Lower lobe of right lung (tissue), 2 donors: ENCODE measurements at regions not wholly inside any gene's neighbourhood (a gene's known extent, or its start where the extent isn't known, plus 50 kb on each side); places are given as distances from the start of the nearest gene placed in this dataset.

Experiments used
- ATAC-seq, 2 donors: fragments of 200-7000 bp; cut with Tn5 transposase; one replicate each; pipeline ENCODE4 v1.9.1; 2020 to 2022; ENCODE audit warnings: mild to moderate bottlenecking in 2 of 2, moderate library complexity in 2 of 2
- DNase-seq: peaks from one replicate; pipeline ENCODE4 v3.0.0-alpha.2; 2020
- H3K27ac ChIP-seq: fragments of 200-600 bp; one replicate; pipeline ENCODE4 v1.8.0; 2022
- H3K27me3 ChIP-seq: fragments of 200-600 bp; one replicate; pipeline ENCODE4 v1.8.0; 2022; ENCODE audit warnings: low read depth
- H3K36me3 ChIP-seq: fragments of 200-600 bp; one replicate; pipeline ENCODE4 v1.8.0; 2022; ENCODE audit warnings: mild to moderate bottlenecking
- H3K4me1 ChIP-seq: fragments of 200-600 bp; one replicate; pipeline ENCODE4 v1.8.0; 2022
- H3K4me3 ChIP-seq: fragments of 200-600 bp; one replicate; pipeline ENCODE4 v1.8.0; 2022; ENCODE audit warnings: mild to moderate bottlenecking
- H3K9me3 ChIP-seq: fragments of 200-600 bp; one replicate; pipeline ENCODE4 v1.8.0; 2022
- intact Hi-C: fragments of 100-400 bp; cut with DNase I; formaldehyde crosslinking; loops from one replicate; pipeline ENCODE4 v1.11.0; 2022
- TF ChIP-seq, protein P1 (sequence below): fragments of 200-600 bp; IDR thresholded peaks from one replicate; pipeline ENCODE4 v1.8.0; 2022; ENCODE audit warnings: antibody characterized with exemption, mild to moderate bottlenecking
- donor health status: DM: no; HTN: yes; CAD: no; lungs with severe emphysema.

DNA sequence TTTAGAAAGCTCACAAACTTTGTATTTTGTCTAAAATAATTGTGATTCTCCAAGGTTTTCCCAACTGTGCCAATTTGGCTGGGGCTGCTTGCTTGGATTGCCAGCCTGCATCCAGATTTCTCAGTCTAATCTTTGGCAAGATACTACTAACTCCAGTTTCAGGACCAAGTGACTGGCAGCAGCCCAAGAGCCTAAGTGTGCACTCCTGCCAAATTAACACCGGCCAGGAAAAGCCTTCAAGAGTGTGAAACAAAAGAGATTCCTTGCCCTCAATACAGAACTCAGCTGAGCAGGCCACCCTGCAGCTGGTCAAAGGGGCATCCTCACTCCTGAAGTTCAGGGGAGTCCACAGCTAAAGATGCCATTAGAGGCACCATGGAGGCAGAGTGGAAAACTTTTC, 589.0 kb upstream of the ACVR2A start:
- TF ChIP-seq, protein P1, sequence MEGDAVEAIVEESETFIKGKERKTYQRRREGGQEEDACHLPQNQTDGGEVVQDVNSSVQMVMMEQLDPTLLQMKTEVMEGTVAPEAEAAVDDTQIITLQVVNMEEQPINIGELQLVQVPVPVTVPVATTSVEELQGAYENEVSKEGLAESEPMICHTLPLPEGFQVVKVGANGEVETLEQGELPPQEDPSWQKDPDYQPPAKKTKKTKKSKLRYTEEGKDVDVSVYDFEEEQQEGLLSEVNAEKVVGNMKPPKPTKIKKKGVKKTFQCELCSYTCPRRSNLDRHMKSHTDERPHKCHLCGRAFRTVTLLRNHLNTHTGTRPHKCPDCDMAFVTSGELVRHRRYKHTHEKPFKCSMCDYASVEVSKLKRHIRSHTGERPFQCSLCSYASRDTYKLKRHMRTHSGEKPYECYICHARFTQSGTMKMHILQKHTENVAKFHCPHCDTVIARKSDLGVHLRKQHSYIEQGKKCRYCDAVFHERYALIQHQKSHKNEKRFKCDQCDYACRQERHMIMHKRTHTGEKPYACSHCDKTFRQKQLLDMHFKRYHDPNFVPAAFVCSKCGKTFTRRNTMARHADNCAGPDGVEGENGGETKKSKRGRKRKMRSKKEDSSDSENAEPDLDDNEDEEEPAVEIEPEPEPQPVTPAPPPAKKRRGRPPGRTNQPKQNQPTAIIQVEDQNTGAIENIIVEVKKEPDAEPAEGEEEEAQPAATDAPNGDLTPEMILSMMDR, result no peak
- no peak for DNase-seq
- Histone ChIP-seq H3K4me1 (no peaks in the 10 kb centered on the region), H3K36me3 (no peaks in the 10 kb centered on the region), H3K4me3 (no peak overlapping the region), H3K9me3 (no peaks in the 10 kb centered on the region), H3K27ac (no peak overlapping the region), H3K27me3 (no peaks in the 10 kb centered on the region)
- intact Hi-C loops, result no loop called here
- no peak for ATAC-seq

DNA sequence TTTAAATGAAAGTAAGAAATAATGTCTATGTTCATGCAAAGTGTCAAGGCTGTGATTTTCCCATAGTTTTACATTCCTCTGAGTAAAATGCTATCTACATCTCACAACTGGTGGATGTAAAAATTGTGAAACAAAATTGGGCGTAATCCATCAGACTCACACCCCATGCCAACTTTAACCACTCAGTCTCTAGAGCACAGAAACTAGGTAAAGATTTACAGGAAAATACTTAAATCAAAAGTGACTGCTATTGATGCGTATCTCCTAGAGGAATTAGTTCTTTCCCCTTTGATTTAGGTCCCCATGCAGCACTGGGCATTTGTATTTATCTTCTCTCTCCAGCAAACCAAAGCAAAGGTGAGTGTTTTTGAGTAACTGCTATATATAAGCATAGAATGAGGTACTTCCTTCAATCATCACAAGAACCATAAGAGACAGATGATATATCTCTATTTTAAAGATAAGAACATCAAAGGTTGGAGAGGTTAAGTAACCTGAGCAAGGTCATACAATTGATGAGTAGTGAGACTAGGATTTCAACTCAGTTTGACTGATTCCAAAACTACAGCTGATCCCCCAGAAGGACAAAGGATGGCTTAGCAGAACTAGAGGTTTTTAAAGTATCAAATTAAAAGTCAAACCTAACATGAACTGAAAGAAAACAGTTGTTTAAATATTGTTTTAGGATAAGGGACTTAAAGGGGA, 594.0 kb upstream of the ACVR2A start:
- DNase-seq (no peak), ATAC-seq (no peak)
- no peak overlapping the region for H3K27ac ChIP-seq
- H3K4me3 ChIP-seq, result no peak overlapping the region
- no peaks in the 10 kb centered on the region for H3K4me1 ChIP-seq
- intact Hi-C loops, result no loop called here
- H3K27me3 ChIP-seq, result no peaks in the 10 kb centered on the region
- no peaks in the 10 kb centered on the region for H3K36me3 ChIP-seq
- TF ChIP-seq, protein P1, result no peak
- no peaks in the 10 kb centered on the region for H3K9me3 ChIP-seq

DNA sequence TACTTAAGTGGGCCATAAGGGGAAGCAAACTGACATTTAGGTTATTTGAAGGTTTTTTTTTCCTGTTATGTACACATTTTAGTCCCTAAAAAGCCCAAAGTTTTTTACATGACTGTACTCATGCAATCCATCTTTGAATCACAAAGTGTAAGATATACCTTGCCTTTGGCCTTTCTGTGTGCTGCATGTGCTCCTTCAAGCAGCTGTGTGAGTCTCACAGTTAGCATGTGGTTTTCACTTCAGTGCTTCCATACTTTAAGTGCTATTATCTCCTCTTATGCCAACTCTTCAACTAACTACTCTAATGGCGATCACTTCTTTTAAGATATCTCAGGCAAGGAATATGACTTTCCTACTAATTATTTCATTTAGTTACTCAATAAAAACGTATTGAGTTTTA, 597.1 kb upstream of the ACVR2A start:
- Histone ChIP-seq H3K4me1 (no peaks in the 10 kb centered on the region), H3K27ac (no peak overlapping the region), H3K9me3 (no peaks in the 10 kb centered on the region), H3K4me3 (no peak overlapping the region), H3K27me3 (no peaks in the 10 kb centered on the region), H3K36me3 (no peaks in the 10 kb centered on the region)
- intact Hi-C loops, result no loop called here
- DNase-seq (no peak), ATAC-seq (no peak)
- TF ChIP-seq, protein P1, result no peak

DNA sequence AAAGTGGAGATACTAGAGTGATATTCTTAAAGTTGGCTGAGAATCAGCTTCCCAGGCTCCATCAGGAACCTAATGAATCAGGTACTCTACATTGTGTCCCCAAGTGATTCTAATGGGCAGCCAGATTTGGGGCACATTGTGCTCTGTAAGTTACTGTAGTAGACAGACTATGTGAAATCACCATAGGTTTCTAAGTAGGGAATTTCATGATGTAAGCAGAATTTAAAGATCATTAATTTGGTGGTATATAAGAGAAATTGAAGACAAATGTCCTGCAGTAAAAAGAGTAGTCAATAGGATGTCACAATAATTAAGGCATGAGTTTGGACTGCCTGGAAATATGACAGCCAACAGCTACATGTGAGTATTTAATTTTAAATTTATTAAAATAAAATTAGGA, 602.4 kb upstream of the ACVR2A start:
- H3K9me3 ChIP-seq, result no peaks in the 10 kb centered on the region
- DNase-seq (no peak), ATAC-seq (no peak)
- H3K36me3 ChIP-seq, result no peaks in the 10 kb centered on the region
- TF ChIP-seq, protein P1, result no peak
- no peak overlapping the region for H3K27ac ChIP-seq
- H3K4me1 ChIP-seq, result no peaks in the 10 kb centered on the region
- H3K4me3 ChIP-seq, result no peak overlapping the region
- intact Hi-C loops, result loop anchor here (5.0 kb wide), 1 partner anchor 675 kb away; no protein-coding TSS in a partner anchor
- H3K27me3 ChIP-seq, result no peaks in the 10 kb centered on the region

GRCh38 chr2:147236601-147237000, 608.2 kb upstream of the ACVR2A start:
- TF ChIP-seq, protein P1, result no peak
- Histone ChIP-seq H3K27me3 (no peaks in the 10 kb centered on the region), H3K4me3 (no peak overlapping the region), H3K36me3 (no peaks in the 10 kb centered on the region), H3K4me1 (no peaks in the 10 kb centered on the region), H3K27ac (no peak overlapping the region), H3K9me3 (no peaks in the 10 kb centered on the region)
- DNase-seq (no peak), ATAC-seq (no peak)
- intact Hi-C loops, result no loop called here
